22Rv1 (cell line): ENCODE measurements at regions not wholly inside any gene's neighbourhood (a gene's known extent, or its start where the extent isn't known, plus 50 kb on each side); places are given as distances from the start of the nearest gene placed in this dataset.

ENCODE experiments used
- CTCF ChIP-seq: fragments of 450-650 bp; IDR thresholded peaks from 2 replicates; pipeline ENCODE4 v1.5.1; 2017; ENCODE audit warnings: mild to moderate bottlenecking
- ZFX ChIP-seq: fragments of 450-650 bp; IDR thresholded peaks from 2 replicates; pipeline ENCODE4 v1.6.1; 2017; ENCODE audit warnings: antibody characterized with exemption, borderline replicate concordance

DNA sequence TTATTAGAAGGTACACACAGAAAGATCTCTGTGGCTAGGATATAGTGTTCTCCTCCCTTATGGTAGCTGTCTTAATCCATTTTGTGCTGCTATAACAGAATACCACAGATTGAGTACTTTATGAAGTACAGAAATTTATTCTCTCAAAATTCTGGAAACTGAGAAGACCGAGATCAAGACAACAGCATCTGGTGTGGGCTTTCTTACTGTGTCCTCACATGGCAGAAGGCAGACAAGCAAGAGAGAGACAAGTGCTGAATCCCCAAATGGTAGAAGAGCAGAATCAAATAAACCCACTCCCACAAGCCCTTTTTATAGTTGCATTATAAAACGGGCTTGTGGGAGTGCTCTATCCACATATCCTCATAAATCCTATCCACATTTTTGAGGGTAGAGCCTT, 373.1 kb downstream of the GABRG1 start:
- no peak for TF ChIP-seq CTCF
- no peak for TF ChIP-seq ZFX
